HCT116 (cell line): ENCODE measurements at regions not wholly inside any gene's neighbourhood (a gene's known extent, or its start where the extent isn't known, plus 50 kb on each side); places are given as distances from the start of the nearest gene placed in this dataset.

Source experiments
- ATAC-seq: fragments of 200-7000 bp; cut with Tn5 transposase; 2 replicates; pipeline ENCODE4 v1.9.1; 2020; ENCODE audit warnings: mild to moderate bottlenecking, moderate library complexity
- BruUV-seq: library from RNA; stranded (reverse); fragments of 400-500 nt; replicated peaks from 2 replicates; lab custom pipeline; 2021; lab: Mats Ljungman, UMichigan
- CTCF ChIA-PET: fragments of 300-600 bp; sonication (Branson Sonifier 250); formaldehyde crosslinking; loops from one replicate; lab custom pipeline; 2021; ENCODE audit warnings: antibody characterized with exemption; lab: Charles Lee
- POLR2A ChIA-PET: fragments of 300-600, 350-600 bp; sonication (Branson Sonifier 250); formaldehyde crosslinking; loops from one replicate; lab custom pipeline; 2021; ENCODE audit warnings: antibody characterized with exemption; lab: Charles Lee
- RAD21 ChIA-PET, 2 experiments: fragments of 300-600 bp; sonication (Branson Sonifier 250); formaldehyde crosslinking; loops; one replicate each; lab custom pipeline; 2023; ENCODE audit warnings: low total read pairs in 2 of 2; ENCODE audit not compliant: uncharacterized antibody in 2 of 2, unreplicated experiment in 2 of 2, low non-redundant PET in 1 of 2; lab: Charles Lee
- DNase-seq: peaks from one replicate; pipeline ENCODE4 v3.0.0-alpha.2; 2010; ENCODE audit warnings: low read depth, low spot score
- H2AFZ ChIP-seq: fragments of 200-600 bp; shearing (Covaris generic), sonication (generic); 2 replicates; pipeline ENCODE4 v1.6.1; 2017; ENCODE audit warnings: low read depth, mixed run types, mixed read lengths, antibody characterized with exemption, low read length; ENCODE audit not compliant: poor library complexity, severe bottlenecking
- H3K27ac ChIP-seq: 2 replicates; pipeline ENCODE4 v1.5.1; 2012; ENCODE audit warnings: low read depth, low read length
- H3K27me3 ChIP-seq: fragments of 200-600 bp; sonication (generic); 2 replicates; pipeline ENCODE4 v1.6.1; 2016; ENCODE audit warnings: mixed run types, low read length, mixed read lengths; ENCODE audit not compliant: insufficient read depth
- H3K36me3 ChIP-seq, 2 experiments: fragments of 200-500 bp in 1 of 2; fragments of 200-600 bp in 1 of 2; sonication (Bioruptor generic) in 1 of 2; sonication (generic) in 1 of 2; 2 replicates each; pipeline versions ENCODE4 v1.5.1 to v1.6.1; 2014 to 2016; ENCODE audit warnings: low read length in 2 of 2, inconsistent platforms in 1 of 2, mixed read lengths in 1 of 2, mixed run types in 1 of 2; ENCODE audit not compliant: insufficient read depth in 2 of 2, control insufficient read depth in 1 of 2
- H3K4me1 ChIP-seq, 2 experiments: fragments of 200-600 bp in 1 of 2; sonication (generic) in 1 of 2; 2 replicates each; pipeline versions ENCODE4 v1.5.1 to v1.6.1; 2012 to 2017; ENCODE audit warnings: low read length in 2 of 2, inconsistent platforms in 1 of 2, mild to moderate bottlenecking in 1 of 2, mixed read lengths in 1 of 2, mixed run types in 1 of 2, moderate library complexity in 1 of 2; ENCODE audit not compliant: insufficient read depth in 2 of 2, control insufficient read depth in 1 of 2
- H3K4me2 ChIP-seq: fragments of 200-600 bp; sonication (generic); 2 replicates; pipeline ENCODE4 v1.6.1; 2017; ENCODE audit warnings: mixed run types, low read length, mixed read lengths
- H3K4me3 ChIP-seq, 2 experiments: fragments of 200-600 bp in 1 of 2; sonication (generic) in 1 of 2; replicated peaks in 1 of 2; 2 replicates each; pipeline ENCODE4 v1.5.1; 2011 to 2016; ENCODE audit warnings: low read length in 2 of 2, control low read depth in 1 of 2, low read depth in 1 of 2, mild to moderate bottlenecking in 1 of 2, mixed read lengths in 1 of 2, mixed run types in 1 of 2
- H3K79me2 ChIP-seq: fragments of 200-600 bp; sonication (generic); 2 replicates; pipeline ENCODE4 v1.6.1; 2017; ENCODE audit warnings: mild to moderate bottlenecking, mixed run types, low read length, moderate library complexity, mixed read lengths; ENCODE audit not compliant: insufficient read depth
- H3K9ac ChIP-seq: fragments of 200-600 bp; sonication (generic); 2 replicates; pipeline ENCODE4 v1.6.1; 2016; ENCODE audit warnings: low read length, mixed read lengths
- H3K9me2 ChIP-seq: fragments of 200-600 bp; sonication (generic), shearing (Covaris generic); 2 replicates; pipeline ENCODE4 v1.6.1; 2017; ENCODE audit warnings: mixed run types, mild to moderate bottlenecking, moderate library complexity; ENCODE audit not compliant: insufficient read depth
- H3K9me3 ChIP-seq, 2 experiments: fragments of 200-500 bp in 1 of 2; fragments of 200-600 bp in 1 of 2; sonication (Bioruptor generic) in 1 of 2; sonication (generic) in 1 of 2; 2 replicates each; pipeline ENCODE4 v1.6.1; 2014 to 2017; ENCODE audit warnings: low read length in 2 of 2, mixed read lengths in 2 of 2, inconsistent platforms in 1 of 2, low read depth in 1 of 2, mild to moderate bottlenecking in 1 of 2, mixed run types in 1 of 2, moderate library complexity in 1 of 2; ENCODE audit not compliant: control insufficient read depth in 1 of 2, insufficient read depth in 1 of 2
- H4K20me1 ChIP-seq: fragments of 200-600 bp; sonication (generic), shearing (Covaris generic); 2 replicates; pipeline ENCODE4 v1.6.1; 2017; ENCODE audit warnings: mixed run types, mild to moderate bottlenecking, moderate library complexity; ENCODE audit not compliant: insufficient read depth
- CBX3 ChIP-seq: IDR thresholded peaks from 2 replicates; pipeline ENCODE4 v1.6.1; 2012; ENCODE audit warnings: low read depth
- CEBPB ChIP-seq: IDR thresholded peaks from 2 replicates; pipeline ENCODE4 v1.6.1; 2012; ENCODE audit warnings: low read depth
- EZH2 ChIP-seq: fragments of 200-600 bp; sonication (generic); IDR thresholded peaks from 2 replicates; pipeline ENCODE4 v1.6.1; 2017; ENCODE audit warnings: antibody characterized with exemption, mixed run types
- POLR2A ChIP-seq: IDR thresholded peaks from 2 replicates; pipeline ENCODE4 v1.7.0; 2011; ENCODE audit warnings: borderline replicate concordance; ENCODE audit not compliant: insufficient read depth, insufficient read length; ENCODE audit errors: extremely low read depth
- POLR2AphosphoS5 ChIP-seq: IDR thresholded peaks from 2 replicates; pipeline ENCODE4 v1.6.1; 2011; ENCODE audit warnings: mild to moderate bottlenecking, low read depth, low read length, moderate library complexity
- RAD21 ChIP-seq: IDR thresholded peaks from 2 replicates; pipeline ENCODE4 v1.6.1; 2012; ENCODE audit warnings: low read depth, mild to moderate bottlenecking
- SIN3A ChIP-seq: IDR thresholded peaks from 2 replicates; pipeline ENCODE4 v1.6.1; 2012; ENCODE audit warnings: low read depth
- SRF ChIP-seq: IDR thresholded peaks from 2 replicates; pipeline ENCODE4 v1.6.1; 2012; ENCODE audit warnings: low read depth
- ZFX ChIP-seq: fragments of 450-650 bp; IDR thresholded peaks from 2 replicates; pipeline ENCODE4 v1.6.1; 2017
- intact Hi-C: fragments of 100-400 bp; cut with micrococcal nuclease; formaldehyde crosslinking; loops from 2 replicates; pipeline ENCODE4 v1.10.0; 2022
- TF ChIP-seq, protein P1 (sequence below), 3 experiments: fragments of 200-600 bp in 1 of 3; sonication (generic) in 1 of 3; IDR thresholded peaks in 2 of 3; conservative IDR thresholded peaks in 1 of 3; 2 replicates each; pipeline ENCODE4 v1.5.1; 2012 to 2017; ENCODE audit warnings: low read depth in 2 of 3, low read length in 2 of 3, antibody characterized with exemption in 1 of 3, borderline replicate concordance in 1 of 3, control low read depth in 1 of 3, mild to moderate bottlenecking in 1 of 3, mixed read lengths in 1 of 3, mixed run types in 1 of 3, moderate library complexity in 1 of 3; ENCODE audit not compliant: insufficient read depth in 1 of 3

DNA sequence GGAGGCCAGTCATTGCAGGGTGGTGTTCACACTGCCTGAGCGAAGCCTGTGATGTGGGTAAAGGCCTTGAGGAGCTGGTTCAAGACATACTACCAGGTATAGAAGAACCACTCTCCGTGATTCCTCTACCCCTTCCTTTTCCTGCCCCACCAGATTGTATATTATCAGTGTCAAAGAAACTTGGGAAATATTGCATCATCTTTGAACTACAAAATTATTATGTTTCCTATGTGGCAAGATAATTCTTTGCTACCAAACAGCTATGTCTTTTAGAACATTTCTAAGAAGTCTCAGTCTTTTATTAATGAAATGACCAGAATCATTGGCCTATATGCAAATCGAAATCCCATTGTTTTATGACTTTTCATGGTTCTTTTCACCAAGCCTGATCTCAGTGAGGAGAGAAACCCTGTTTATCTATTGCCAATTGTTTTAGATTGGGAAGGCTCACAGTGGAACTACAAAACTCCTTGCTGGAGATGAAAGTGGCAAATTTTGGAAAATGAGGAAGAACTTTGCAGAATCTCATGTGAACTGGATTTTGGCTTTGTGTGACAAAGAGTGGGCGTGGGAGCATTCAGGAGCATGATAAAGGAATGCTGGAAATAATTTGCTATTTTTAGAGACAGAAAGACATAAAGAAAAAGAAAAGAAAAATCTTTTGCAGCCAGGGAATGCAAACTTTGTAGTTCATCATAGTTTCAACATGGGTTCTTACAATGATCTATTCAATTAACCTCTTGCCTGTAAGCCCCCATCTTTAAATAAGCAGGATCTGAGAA is 286.9 kb downstream of the INSIG2 start:
- Histone ChIP-seq H3K9me3 (no peaks in the 10 kb centered on the region), H3K79me2 (no peaks in the 10 kb centered on the region), H3K4me1 (no peaks in the 10 kb centered on the region), H3K27ac (no peak overlapping the region), H3K9me2 (no peaks in the 10 kb centered on the region), H3K4me3 (no peak overlapping the region), H4K20me1 (no peaks in the 10 kb centered on the region), H3K36me3 (no peaks in the 10 kb centered on the region), H3K4me2 (no peak overlapping the region), H3K27me3 (no peaks in the 10 kb centered on the region), H2AFZ (no peak overlapping the region), H3K9ac (no peak overlapping the region)
- CTCF ChIA-PET = no interaction called here
- POLR2A ChIA-PET = no interaction called here
- ATAC-seq (no peak), DNase-seq (no peak)
- BruUV-seq = no TSS peak
- TF ChIP-seq SRF (no peak), POLR2A (no peak), RAD21 (no peak), CEBPB (no peak), CBX3 (no peak), ZFX (no peak), POLR2AphosphoS5 (no peak), EZH2 (no peak), SIN3A (no peak)
- TF ChIP-seq, protein P1, sequence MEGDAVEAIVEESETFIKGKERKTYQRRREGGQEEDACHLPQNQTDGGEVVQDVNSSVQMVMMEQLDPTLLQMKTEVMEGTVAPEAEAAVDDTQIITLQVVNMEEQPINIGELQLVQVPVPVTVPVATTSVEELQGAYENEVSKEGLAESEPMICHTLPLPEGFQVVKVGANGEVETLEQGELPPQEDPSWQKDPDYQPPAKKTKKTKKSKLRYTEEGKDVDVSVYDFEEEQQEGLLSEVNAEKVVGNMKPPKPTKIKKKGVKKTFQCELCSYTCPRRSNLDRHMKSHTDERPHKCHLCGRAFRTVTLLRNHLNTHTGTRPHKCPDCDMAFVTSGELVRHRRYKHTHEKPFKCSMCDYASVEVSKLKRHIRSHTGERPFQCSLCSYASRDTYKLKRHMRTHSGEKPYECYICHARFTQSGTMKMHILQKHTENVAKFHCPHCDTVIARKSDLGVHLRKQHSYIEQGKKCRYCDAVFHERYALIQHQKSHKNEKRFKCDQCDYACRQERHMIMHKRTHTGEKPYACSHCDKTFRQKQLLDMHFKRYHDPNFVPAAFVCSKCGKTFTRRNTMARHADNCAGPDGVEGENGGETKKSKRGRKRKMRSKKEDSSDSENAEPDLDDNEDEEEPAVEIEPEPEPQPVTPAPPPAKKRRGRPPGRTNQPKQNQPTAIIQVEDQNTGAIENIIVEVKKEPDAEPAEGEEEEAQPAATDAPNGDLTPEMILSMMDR (IDR thresholded peaks at IDR 0.05 in 2 of 3, conservative IDR thresholded peaks at IDR 0.05 in 1 of 3; ENCODE audit: borderline replicate concordance in 1 of 3, insufficient read depth in 1 of 3, low read depth in 2 of 3, low read length in 2 of 3) = no peak
- intact Hi-C loops = loop anchor here (5.0 kb wide), 1 partner anchor 328 kb away; no protein-coding TSS in a partner anchor
- RAD21 ChIA-PET = no interaction called here
